ENCODE measurements at regions not wholly inside any gene's neighbourhood (a gene's known extent, or its start where the extent isn't known, plus 50 kb on each side); places are given as distances from the start of the nearest gene placed in this dataset.
A peak's percentile ranks its signal among the peaks of the same experiment; 100 is the strongest.

DNA sequence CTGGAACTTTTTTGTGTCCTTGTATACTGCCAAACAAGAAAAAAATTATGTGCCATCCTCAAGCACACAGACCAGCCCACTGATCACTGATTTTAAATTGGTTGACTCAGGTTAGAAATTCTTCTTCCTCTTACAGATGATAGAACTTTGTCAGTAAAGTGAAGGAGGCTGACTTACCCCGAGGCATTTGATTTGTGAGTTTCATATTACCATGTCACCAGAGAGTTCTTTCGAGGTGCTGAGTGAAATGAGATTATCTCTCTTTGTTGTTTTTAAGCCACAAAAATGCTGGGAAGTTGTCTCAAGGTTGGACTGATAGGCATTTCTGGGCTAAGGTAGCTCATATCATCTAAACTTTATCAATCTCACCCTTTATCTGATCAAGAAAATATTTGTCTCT lies 78.8 kb upstream of the FAM180A start:
- DNase-seq: no peak

- DNase-seq: no peak
These were observed 76.8 kb upstream of the FAM180A start for GRCh38 chr7:135825406-135825805.

DNA sequence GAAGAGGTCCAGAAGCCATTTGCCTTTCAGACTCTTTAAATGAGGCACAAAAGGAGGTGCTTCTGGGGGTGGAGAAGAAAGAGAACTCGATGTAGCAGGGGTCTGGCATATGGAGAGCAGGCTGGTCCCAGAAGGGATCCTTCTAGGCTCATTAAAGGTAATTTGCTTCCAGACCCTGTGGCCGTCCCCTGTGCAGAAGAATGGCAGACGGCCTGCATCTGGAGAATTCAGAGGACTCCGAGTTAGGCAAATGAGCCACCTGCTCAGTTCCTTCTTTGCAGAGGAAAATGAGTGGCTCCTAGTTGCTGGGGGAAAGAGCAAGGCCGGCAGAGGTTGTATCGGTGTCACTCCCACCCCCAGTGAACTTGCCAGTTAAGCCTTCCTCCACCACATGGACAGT lies 73.8 kb upstream of the FAM180A start:
- no peak for DNase-seq

DNA sequence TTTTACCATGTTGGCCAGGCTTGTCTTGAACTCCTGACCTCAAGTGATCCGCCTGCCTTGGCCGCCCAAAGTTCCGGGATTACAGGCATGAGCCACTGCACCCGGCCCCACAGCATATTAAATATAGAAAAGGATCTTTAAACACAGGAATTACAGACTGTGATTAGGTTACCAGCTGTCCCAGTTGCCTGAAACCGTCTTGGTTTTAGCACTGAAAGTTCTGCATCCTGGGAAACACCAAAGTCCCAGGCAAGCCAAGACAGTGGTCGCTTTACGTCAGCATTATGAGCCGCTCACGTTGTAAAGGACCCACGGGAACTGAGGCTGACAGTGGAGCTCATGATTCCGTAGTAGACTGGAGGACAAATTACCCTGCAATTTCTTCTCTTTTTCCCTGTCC lies 69.0 kb upstream of the FAM180A start:
- DNase-seq: no peak

GRCh38 chr7:135815033-135815432 lies 66.4 kb upstream of the FAM180A start:
- DNase-seq: no peak

GRCh38 chr7:135812148-135812547 lies 63.5 kb upstream of the FAM180A start:
- no peak for DNase-seq

DNA sequence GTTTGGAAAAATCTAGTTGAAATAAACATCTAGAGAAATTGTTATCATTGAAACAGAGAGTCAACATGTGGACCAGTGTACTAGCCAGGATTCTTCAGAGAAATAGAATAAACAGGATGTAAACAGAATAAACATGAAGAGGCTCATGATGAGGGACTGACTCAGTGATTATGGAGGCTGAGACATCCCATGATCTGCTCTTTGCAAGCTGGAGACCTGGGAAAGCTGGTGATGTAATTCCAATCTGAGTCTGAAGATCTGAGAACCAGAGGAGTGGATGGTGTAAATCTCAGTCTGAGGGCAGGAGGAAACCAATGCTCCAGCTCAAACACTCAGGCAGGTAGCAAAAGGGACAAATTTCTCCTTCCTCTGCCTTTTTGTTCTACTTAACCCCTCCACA lies 62.9 kb upstream of the FAM180A start:
- peak; percentile 36 for DNase-seq

- DNase-seq: no peak
These were observed 59.6 kb upstream of the FAM180A start for GRCh38 chr7:135808206-135808605.

DNA sequence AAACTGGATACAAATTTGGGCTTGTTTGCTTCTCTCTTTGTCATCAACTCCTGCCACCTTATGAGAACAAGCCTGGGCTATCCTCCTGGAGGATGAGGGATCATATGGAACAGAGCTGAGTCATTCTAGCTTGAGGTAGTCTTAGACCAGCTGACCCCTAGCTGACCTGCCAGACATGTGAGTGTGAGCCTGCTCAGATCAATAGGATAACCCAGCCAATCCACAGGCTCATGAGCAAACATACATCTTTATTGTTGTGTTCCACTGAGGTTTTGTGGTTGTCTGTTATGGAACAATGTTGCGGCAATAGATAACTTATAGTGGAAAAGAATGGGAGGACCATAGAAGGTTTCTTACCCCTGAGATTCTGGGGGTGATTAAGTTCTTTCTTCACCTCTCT lies 54.5 kb upstream of the FAM180A start:
- no peak for DNase-seq

GRCh38 chr7:135802697-135803096 lies 54.1 kb upstream of the FAM180A start:
- peak; percentile 18 for DNase-seq

- no peak for DNase-seq
These were observed 53.3 kb upstream of the FAM180A start for GRCh38 chr7:135801877-135802276.

- DNase-seq: peak; percentile 68
These were observed 52.6 kb upstream of the FAM180A start for GRCh38 chr7:135801045-135801693.

- no peak for DNase-seq
These were observed 51.9 kb upstream of the FAM180A start for GRCh38 chr7:135800560-135800959.

DNA sequence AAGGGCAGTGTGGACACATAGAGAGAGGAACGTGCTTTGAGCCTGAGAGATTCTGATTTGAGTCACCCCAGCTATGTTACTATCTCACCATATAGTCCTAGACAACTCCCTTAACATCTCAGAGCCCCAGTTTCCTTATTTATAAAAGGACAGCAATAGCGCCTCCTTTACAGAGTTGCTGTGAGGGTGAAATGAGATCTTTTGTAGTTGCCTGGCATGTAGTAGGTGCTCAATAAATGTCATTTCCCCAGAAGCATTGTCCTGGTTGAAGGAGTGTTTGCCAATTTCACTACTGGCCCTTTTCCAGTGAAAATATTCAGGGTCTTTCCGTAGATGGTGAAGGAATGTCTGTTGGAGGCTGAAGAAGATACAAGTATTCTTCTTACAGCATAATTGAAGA lies 51.3 kb upstream of the FAM180A start:
- DNase-seq: no peak
